ENCODE measurements at regions not wholly inside any gene's neighbourhood (a gene's known extent, or its start where the extent isn't known, plus 50 kb on each side); places are given as distances from the start of the nearest gene placed in this dataset.

DNA sequence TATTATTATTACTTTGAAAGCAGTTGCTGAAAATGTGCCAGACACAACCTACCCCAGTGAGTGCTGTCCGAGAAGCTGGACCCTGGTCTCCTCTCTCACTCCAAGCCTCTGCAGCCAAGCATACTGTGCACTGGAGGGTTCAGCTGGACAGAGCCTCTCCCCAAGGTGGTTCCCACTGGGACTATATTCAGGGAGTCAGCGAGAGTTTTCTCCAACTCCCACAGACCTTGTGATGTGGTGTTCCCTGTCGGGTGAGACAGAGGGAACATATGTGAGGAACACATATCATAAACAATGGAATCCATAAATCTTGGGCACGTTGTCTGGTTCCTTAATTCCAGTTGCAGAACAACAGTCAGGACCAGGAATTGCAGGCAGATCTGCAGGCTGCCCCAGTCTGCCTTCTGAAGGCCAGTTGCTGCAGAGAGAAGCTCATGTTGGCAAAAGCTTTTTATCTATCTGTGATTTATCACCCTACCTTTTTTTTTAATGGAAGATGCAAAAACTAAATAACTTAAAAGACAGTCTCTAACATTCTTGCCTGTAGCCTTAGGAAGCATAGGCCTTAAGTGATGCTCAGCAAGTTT is 619.8 kb upstream of the TBX3 start:
- peak in 1 of 2 donors; percentile 79 for DNase-seq (ENCODE audit: low read depth in 2 of 2)
- Histone ChIP-seq H3K9ac (ENCODE audit: insufficient read depth, low read length) (no peak overlapping the region), H3K9me3 (ENCODE audit: control insufficient read depth, insufficient read depth, low read depth, low read length) (no peaks in the 10 kb centered on the region), H3K36me3 (ENCODE audit: control insufficient read depth, insufficient read depth, low read length) (no peaks in the 10 kb centered on the region), H3K4me1 (ENCODE audit: control insufficient read depth, extremely low read depth, insufficient read depth, low read length) (no peaks in the 10 kb centered on the region), H3K79me2 (ENCODE audit: control insufficient read depth, insufficient read depth, low read length) (no peaks in the 10 kb centered on the region), H3K4me2 (ENCODE audit: extremely low read depth, insufficient read depth, low read length) (no peak overlapping the region), H4K20me1 (ENCODE audit: control insufficient read depth, extremely low read depth, insufficient read depth, low read length) (no peaks in the 10 kb centered on the region), H3K4me3 (replicated peaks in 1 of 4; ENCODE audit: control extremely low read depth in 1 of 4, insufficient read depth in 1 of 4, low read depth in 3 of 4, low read length in 4 of 4) (no peak overlapping the region), H3K27me3 (ENCODE audit: control insufficient read depth, insufficient read depth, low read length) (no peaks in the 10 kb centered on the region), H2AFZ (ENCODE audit: low read length) (no peak overlapping the region), H3K27ac (ENCODE audit: insufficient read depth, low read length) (no peak overlapping the region)
- TF ChIP-seq EZH2 (IDR thresholded peaks at IDR 0.05; ENCODE audit: low read length, missing control alignments) (no peak), CTCF (conservative IDR thresholded peaks at IDR 0.05 in 1 of 2, IDR thresholded peaks at IDR 0.05 in 1 of 2; ENCODE audit: low read depth in 1 of 2, low read length in 2 of 2) (no peak)

GRCh38 chr12:115297445-115297844 is 613.5 kb upstream of the TBX3 start:
- Histone ChIP-seq H3K36me3 (ENCODE audit: control insufficient read depth, insufficient read depth, low read length) (no peaks in the 10 kb centered on the region), H2AFZ (ENCODE audit: low read length) (no peak overlapping the region), H3K4me2 (ENCODE audit: extremely low read depth, insufficient read depth, low read length) (no peak overlapping the region), H3K79me2 (ENCODE audit: control insufficient read depth, insufficient read depth, low read length) (no peaks in the 10 kb centered on the region), H3K9me3 (ENCODE audit: control insufficient read depth, insufficient read depth, low read depth, low read length) (no peaks in the 10 kb centered on the region), H3K27ac (ENCODE audit: insufficient read depth, low read length) (no peak overlapping the region), H3K27me3 (ENCODE audit: control insufficient read depth, insufficient read depth, low read length) (no peaks in the 10 kb centered on the region), H4K20me1 (ENCODE audit: control insufficient read depth, extremely low read depth, insufficient read depth, low read length) (no peaks in the 10 kb centered on the region), H3K9ac (ENCODE audit: insufficient read depth, low read length) (no peak overlapping the region), H3K4me1 (ENCODE audit: control insufficient read depth, extremely low read depth, insufficient read depth, low read length) (no peaks in the 10 kb centered on the region), H3K4me3 (replicated peaks in 1 of 4; ENCODE audit: control extremely low read depth in 1 of 4, insufficient read depth in 1 of 4, low read depth in 3 of 4, low read length in 4 of 4) (no peak overlapping the region)
- no peak for DNase-seq (ENCODE audit: low read depth in 2 of 2)
- TF ChIP-seq EZH2 (IDR thresholded peaks at IDR 0.05; ENCODE audit: low read length, missing control alignments), result no peak
- TF ChIP-seq CTCF (conservative IDR thresholded peaks at IDR 0.05 in 1 of 2, IDR thresholded peaks at IDR 0.05 in 1 of 2; ENCODE audit: low read depth in 1 of 2, low read length in 2 of 2), result no peak

DNA sequence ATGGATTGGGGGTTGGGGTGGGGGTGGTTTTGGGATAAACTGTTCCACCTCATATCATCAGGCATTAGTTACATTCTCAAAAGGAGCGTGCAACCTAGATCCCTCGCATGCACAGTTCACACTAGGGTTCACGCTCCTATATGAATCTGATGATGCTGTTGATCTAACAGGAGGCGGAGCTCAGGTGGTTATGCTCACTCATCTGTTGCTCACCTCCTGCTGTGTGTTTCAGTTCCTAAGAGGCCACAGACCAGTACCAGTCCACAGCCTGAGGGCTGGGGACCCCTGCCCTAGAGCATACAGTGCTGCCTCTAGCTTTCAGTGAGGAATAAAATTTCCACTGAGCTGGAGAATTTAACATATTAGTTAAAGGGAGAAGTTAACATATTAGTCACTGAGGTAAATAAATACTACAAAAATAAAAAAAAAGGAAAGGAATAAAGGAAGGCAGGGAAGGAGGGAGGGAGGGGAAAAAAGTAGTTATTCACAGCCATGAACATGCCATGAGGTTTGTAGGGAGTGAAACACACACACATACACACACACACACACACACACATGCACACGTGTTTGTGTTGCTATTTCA is 612.7 kb upstream of the TBX3 start:
- Histone ChIP-seq H3K27ac (ENCODE audit: insufficient read depth, low read length) (no peak overlapping the region), H3K4me2 (ENCODE audit: extremely low read depth, insufficient read depth, low read length) (no peak overlapping the region), H3K9ac (ENCODE audit: insufficient read depth, low read length) (no peak overlapping the region), H4K20me1 (ENCODE audit: control insufficient read depth, extremely low read depth, insufficient read depth, low read length) (no peaks in the 10 kb centered on the region), H3K4me3 (replicated peaks in 1 of 4; ENCODE audit: control extremely low read depth in 1 of 4, insufficient read depth in 1 of 4, low read depth in 3 of 4, low read length in 4 of 4) (no peak overlapping the region), H3K36me3 (ENCODE audit: control insufficient read depth, insufficient read depth, low read length) (no peaks in the 10 kb centered on the region), H3K9me3 (ENCODE audit: control insufficient read depth, insufficient read depth, low read depth, low read length) (no peaks in the 10 kb centered on the region), H3K79me2 (ENCODE audit: control insufficient read depth, insufficient read depth, low read length) (no peaks in the 10 kb centered on the region), H2AFZ (ENCODE audit: low read length) (no peak overlapping the region), H3K27me3 (ENCODE audit: control insufficient read depth, insufficient read depth, low read length) (no peaks in the 10 kb centered on the region), H3K4me1 (ENCODE audit: control insufficient read depth, extremely low read depth, insufficient read depth, low read length) (no peaks in the 10 kb centered on the region)
- TF ChIP-seq EZH2 (IDR thresholded peaks at IDR 0.05; ENCODE audit: low read length, missing control alignments), result no peak
- TF ChIP-seq CTCF (conservative IDR thresholded peaks at IDR 0.05 in 1 of 2, IDR thresholded peaks at IDR 0.05 in 1 of 2; ENCODE audit: low read depth in 1 of 2, low read length in 2 of 2), result no peak
- no peak for DNase-seq (ENCODE audit: low read depth in 2 of 2)

Measured in fibroblast of lung (primary cell).